ENCODE measurements at regions not wholly inside any gene's neighbourhood (a gene's known extent, or its start where the extent isn't known, plus 50 kb on each side); places are given as distances from the start of the nearest gene placed in this dataset.

DNA sequence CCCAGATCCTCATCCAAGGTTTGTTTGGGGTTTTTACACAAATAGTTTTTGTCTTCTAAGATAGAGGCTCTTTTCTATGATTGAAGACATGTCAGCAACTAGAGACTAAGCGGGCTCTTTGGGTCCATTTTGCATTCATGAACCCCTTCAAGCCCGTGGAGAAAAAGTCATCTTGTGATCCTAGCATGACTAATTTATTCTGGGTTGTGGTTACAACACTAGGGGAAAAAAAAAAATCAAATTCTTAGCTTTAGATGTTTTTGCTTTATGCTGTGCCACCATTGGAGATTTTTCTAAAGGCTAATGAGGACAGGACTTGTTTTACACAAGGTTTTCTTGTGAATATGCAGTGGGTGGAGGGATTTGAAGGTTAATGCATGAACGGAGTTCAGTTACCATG is 440.0 kb downstream of the PCDH7 start:
- Histone ChIP-seq H3K27ac (no peak overlapping the region), H3K9me3 (no peaks in the 10 kb centered on the region), H3K27me3 (no peaks in the 10 kb centered on the region), H3K36me3 (ENCODE audit: low read depth, missing control alignments) (no peaks in the 10 kb centered on the region), H3K4me1 (no peaks in the 10 kb centered on the region), H3K4me3 (no peak overlapping the region)
- intact Hi-C loops (cut with DNase I; ENCODE audit: low total_unique reads): no loop called here
- no peak for DNase-seq
- WGBS, 2 donors: 74 to 81% methylated on average over 3 of the region's 3 CpGs
- TF ChIP-seq POLR2A (IDR thresholded peaks at IDR 0.05) (no peak), CTCF (IDR thresholded peaks at IDR 0.05) (no peak)

DNA sequence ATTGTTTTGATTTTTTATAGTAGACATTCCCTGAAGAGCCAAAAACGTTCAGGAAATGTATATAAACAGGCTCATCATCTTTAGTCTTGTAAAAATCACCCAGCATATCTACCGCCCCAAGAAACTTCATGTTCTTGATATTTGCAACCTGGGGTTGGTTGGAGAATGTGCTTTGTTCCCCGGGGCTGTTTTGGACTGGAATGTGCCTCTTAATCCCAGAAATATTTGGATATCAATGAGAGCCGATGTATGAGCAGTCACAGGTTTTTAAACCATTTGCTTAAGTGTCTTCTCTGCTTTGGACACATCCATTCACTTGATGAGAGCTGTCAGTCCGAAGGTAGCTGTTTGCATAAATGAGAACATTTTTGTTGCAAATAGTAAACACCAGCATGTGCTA is 449.7 kb downstream of the PCDH7 start:
- DNase-seq: no peak
- intact Hi-C loops (cut with DNase I; ENCODE audit: low total_unique reads): no loop called here
- H3K9me3 ChIP-seq: no peaks in the 10 kb centered on the region
- H3K4me3 ChIP-seq: no peak overlapping the region
- no peaks in the 10 kb centered on the region for H3K36me3 ChIP-seq (ENCODE audit: low read depth, missing control alignments)
- no peak overlapping the region for H3K27ac ChIP-seq
- no peaks in the 10 kb centered on the region for H3K27me3 ChIP-seq
- TF ChIP-seq CTCF (IDR thresholded peaks at IDR 0.05) (no peak), POLR2A (IDR thresholded peaks at IDR 0.05) (no peak)
- H3K4me1 ChIP-seq: no peaks in the 10 kb centered on the region
- 49 to 53% methylated on average over 5 of the region's 5 CpGs for WGBS, 2 donors

GRCh38 chr4:31171362-31171761 is 451.2 kb downstream of the PCDH7 start:
- intact Hi-C loops (cut with DNase I; ENCODE audit: low total_unique reads): no loop called here
- Histone ChIP-seq H3K4me3 (no peak overlapping the region), H3K4me1 (no peaks in the 10 kb centered on the region), H3K9me3 (no peaks in the 10 kb centered on the region), H3K27ac (no peak overlapping the region), H3K27me3 (no peaks in the 10 kb centered on the region), H3K36me3 (ENCODE audit: low read depth, missing control alignments) (no peaks in the 10 kb centered on the region)
- WGBS, 2 donors: 87 to 89% methylated on average over 4 of the region's 4 CpGs
- TF ChIP-seq CTCF (IDR thresholded peaks at IDR 0.05) (no peak), POLR2A (IDR thresholded peaks at IDR 0.05) (no peak)
- no peak for DNase-seq

- Histone ChIP-seq H3K27me3 (peaks cover 5% of the 10 kb centered on the region), H3K27ac (no peak overlapping the region), H3K9me3 (no peaks in the 10 kb centered on the region), H3K36me3 (ENCODE audit: low read depth, missing control alignments) (no peaks in the 10 kb centered on the region), H3K4me1 (no peaks in the 10 kb centered on the region), H3K4me3 (no peak overlapping the region)
- WGBS, 2 donors: 90 to 92% methylated on average over 5 of the region's 5 CpGs
- no peak for TF ChIP-seq POLR2A (IDR thresholded peaks at IDR 0.05)
- no peak for TF ChIP-seq CTCF (IDR thresholded peaks at IDR 0.05)
- DNase-seq: no peak
- intact Hi-C loops (cut with DNase I; ENCODE audit: low total_unique reads): no loop called here
Measured at GRCh38 chr4:31175242-31175910, 455.2 kb downstream of the PCDH7 start.

DNA sequence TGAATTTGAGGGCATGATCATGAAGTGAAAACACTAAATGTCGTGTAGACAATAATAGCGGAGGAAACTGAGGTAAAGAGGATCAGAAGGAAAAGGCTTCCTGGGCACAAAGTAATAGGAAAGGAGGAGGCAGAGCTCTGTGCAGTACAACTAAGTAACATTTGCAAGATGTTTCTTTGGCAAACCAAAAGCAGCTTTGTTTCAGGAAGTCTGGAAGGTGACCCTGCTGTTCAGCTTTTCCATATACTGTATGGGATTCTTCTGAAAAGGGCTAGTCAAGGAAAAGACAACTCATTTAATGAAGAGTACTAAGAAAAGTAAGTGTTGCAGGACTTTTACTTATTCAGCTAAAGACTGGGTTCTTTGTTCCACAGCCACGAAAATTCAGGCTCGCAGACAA is 463.1 kb downstream of the PCDH7 start:
- no peaks in the 10 kb centered on the region for H3K36me3 ChIP-seq (ENCODE audit: low read depth, missing control alignments)
- no peak for DNase-seq
- H3K27ac ChIP-seq: no peak overlapping the region
- intact Hi-C loops (cut with DNase I; ENCODE audit: low total_unique reads): no loop called here
- no peaks in the 10 kb centered on the region for H3K4me1 ChIP-seq
- 64 to 75% methylated on average over 4 of the region's 4 CpGs for WGBS, 2 donors
- H3K9me3 ChIP-seq: no peaks in the 10 kb centered on the region
- peaks cover 5% of the 10 kb centered on the region for H3K27me3 ChIP-seq
- H3K4me3 ChIP-seq: no peak overlapping the region
- TF ChIP-seq CTCF (IDR thresholded peaks at IDR 0.05) (no peak), POLR2A (IDR thresholded peaks at IDR 0.05) (no peak)
